C4-2B (cell line): ENCODE measurements at regions not wholly inside any gene's neighbourhood (a gene's known extent, or its start where the extent isn't known, plus 50 kb on each side); places are given as distances from the start of the nearest gene placed in this dataset.

Experiments used
- CTCF ChIP-seq: fragments of 450-650 bp; conservative IDR thresholded peaks from 2 replicates; pipeline ENCODE4 v1.5.1; 2017; ENCODE audit warnings: mild to moderate bottlenecking
- ZFX ChIP-seq: fragments of 450-650 bp; IDR thresholded peaks from 2 replicates; pipeline ENCODE4 v1.6.1; 2017

GRCh38 chr2:181752301-181752700 is 72.0 kb upstream of the NEUROD1 start:
- TF ChIP-seq CTCF (no peak), ZFX (no peak)
